Upper lobe of left lung (tissue), 4 donors: ENCODE measurements at regions not wholly inside any gene's neighbourhood (a gene's known extent, or its start where the extent isn't known, plus 50 kb on each side); places are given as distances from the start of the nearest gene placed in this dataset.

Experiments
- CTCF ChIP-seq, 6 experiments: fragments of 450-650 bp in 4 of 6; fragments of 200-600 bp in 2 of 6; sonication (generic) in 2 of 6; IDR thresholded peaks; one replicate each; pipeline ENCODE4 v1.5.1; 2016 to 2019; ENCODE audit warnings: antibody characterized with exemption in 6 of 6
- POLR2A ChIP-seq, 4 donors: fragments of 450-650 bp; IDR thresholded peaks; one replicate each; pipeline ENCODE4 v1.5.1; 2016 to 2017; ENCODE audit warnings: antibody characterized with exemption in 4 of 4, mild to moderate bottlenecking in 2 of 4
- POLR2AphosphoS5 ChIP-seq, 2 donors: sonication (generic); formaldehyde crosslinking; IDR thresholded peaks; one replicate each; pipeline ENCODE4 v1.5.1; 2017; ENCODE audit warnings: antibody characterized with exemption in 2 of 2

- no peak for TF ChIP-seq CTCF (IDR thresholded peaks at IDR 0.05)
- TF ChIP-seq POLR2A (IDR thresholded peaks at IDR 0.05) = no peak
- no peak for TF ChIP-seq POLR2AphosphoS5 (IDR thresholded peaks at IDR 0.05)
Observed at GRCh38 chr2:150584081-150584480, 96.6 kb upstream of the RND3 start.
